ENCODE measurements at regions not wholly inside any gene's neighbourhood (a gene's known extent, or its start where the extent isn't known, plus 50 kb on each side); places are given as distances from the start of the nearest gene placed in this dataset.

- no peak for TF ChIP-seq POLR2A (IDR thresholded peaks at IDR 0.05)
- TF ChIP-seq CTCF (IDR thresholded peaks at IDR 0.05) = no peak
Measured at GRCh38 chr4:184962125-184962638, 56.1 kb upstream of the HELT start.

Measured in body of pancreas (tissue), 4 donors.